ENCODE measurements at regions not wholly inside any gene's neighbourhood (a gene's known extent, or its start where the extent isn't known, plus 50 kb on each side); places are given as distances from the start of the nearest gene placed in this dataset.
"Not testable (repeated sequence)": the region's sequence is repeated elsewhere in the genome, so short reads cannot be mapped to it uniquely, and the experiment has no call there.

DNA sequence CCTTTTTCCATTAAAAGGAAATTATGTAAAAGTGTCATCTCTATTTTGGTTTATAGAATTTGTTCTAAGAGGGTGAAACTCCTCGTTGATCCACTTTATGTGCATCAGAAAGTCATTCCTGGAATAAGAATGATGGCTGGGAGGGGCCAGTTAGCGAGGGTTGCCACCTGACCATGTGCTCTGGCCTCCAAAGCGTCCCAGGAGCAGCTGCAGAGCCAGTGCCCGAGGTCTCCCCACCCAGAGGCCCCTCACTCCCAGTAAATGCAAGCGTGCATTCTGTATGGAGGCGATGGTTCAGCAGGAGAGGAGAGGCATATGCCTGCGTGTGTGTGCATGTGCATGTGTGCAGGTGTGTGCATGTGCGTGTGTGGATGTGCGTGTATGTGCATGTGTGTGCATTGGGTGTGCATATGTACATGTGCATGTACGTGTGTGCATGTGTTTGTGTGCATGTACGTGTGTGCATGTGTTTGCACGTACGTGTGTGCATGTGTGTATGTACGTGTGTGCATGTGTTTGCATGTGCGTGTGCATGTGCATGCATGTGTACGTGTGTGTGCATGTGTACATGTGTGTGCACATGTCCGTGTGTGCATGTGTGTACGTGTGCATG is 345.8 kb downstream of the TEX29 start:
- ChIA-PET POLR2A (interaction anchor here (0.7 kb wide), 1 partner anchor 1438 kb away, joined by 4 read pairs; no protein-coding TSS in a partner anchor), CTCF (ENCODE audit: unreplicated experiment) (no interaction called here)
- Histone ChIP-seq H3K9me3 (ENCODE audit: low read length) (no peaks in the 10 kb centered on the region), H3K27ac (ENCODE audit: low read depth, low read length, poor library complexity, severe bottlenecking) (no peak overlapping the region), H3K36me3 (ENCODE audit: insufficient read depth, low read length) (no peaks in the 10 kb centered on the region), H3K4me1 (ENCODE audit: insufficient read depth, low read length, poor library complexity, severe bottlenecking) (no peaks in the 10 kb centered on the region), H3K79me2 (ENCODE audit: insufficient read depth, low read depth, low read length) (no peaks in the 10 kb centered on the region), H3K9me2 (ENCODE audit: insufficient read depth, low read length) (no peaks in the 10 kb centered on the region), H3K4me2 (ENCODE audit: low read length) (no peak overlapping the region), H2AFZ (ENCODE audit: low read length) (no peak overlapping the region), H4K20me1 (ENCODE audit: insufficient read depth, low read length) (no peaks in the 10 kb centered on the region), H3K4me3 (ENCODE audit: low read depth, low read length, poor library complexity, severe bottlenecking) (no peak overlapping the region)
- no peak for TF ChIP-seq EZH2phosphoT487 (IDR thresholded peaks at IDR 0.05; ENCODE audit: borderline replicate concordance, low read depth, low read length)
- TF ChIP-seq, protein P1, sequence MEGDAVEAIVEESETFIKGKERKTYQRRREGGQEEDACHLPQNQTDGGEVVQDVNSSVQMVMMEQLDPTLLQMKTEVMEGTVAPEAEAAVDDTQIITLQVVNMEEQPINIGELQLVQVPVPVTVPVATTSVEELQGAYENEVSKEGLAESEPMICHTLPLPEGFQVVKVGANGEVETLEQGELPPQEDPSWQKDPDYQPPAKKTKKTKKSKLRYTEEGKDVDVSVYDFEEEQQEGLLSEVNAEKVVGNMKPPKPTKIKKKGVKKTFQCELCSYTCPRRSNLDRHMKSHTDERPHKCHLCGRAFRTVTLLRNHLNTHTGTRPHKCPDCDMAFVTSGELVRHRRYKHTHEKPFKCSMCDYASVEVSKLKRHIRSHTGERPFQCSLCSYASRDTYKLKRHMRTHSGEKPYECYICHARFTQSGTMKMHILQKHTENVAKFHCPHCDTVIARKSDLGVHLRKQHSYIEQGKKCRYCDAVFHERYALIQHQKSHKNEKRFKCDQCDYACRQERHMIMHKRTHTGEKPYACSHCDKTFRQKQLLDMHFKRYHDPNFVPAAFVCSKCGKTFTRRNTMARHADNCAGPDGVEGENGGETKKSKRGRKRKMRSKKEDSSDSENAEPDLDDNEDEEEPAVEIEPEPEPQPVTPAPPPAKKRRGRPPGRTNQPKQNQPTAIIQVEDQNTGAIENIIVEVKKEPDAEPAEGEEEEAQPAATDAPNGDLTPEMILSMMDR (conservative IDR thresholded peaks at IDR 0.05; ENCODE audit: low read length): no peak
- DNase-seq (ENCODE audit: low spot score): no peak
- intact Hi-C loops (cut with micrococcal nuclease; ENCODE audit: unreplicated experiment): no loop called here
- no TSS peak for BruUV-seq (replicated peaks)

- intact Hi-C loops (cut with micrococcal nuclease; ENCODE audit: unreplicated experiment): no loop called here
- POLR2A ChIA-PET: no interaction called here
- DNase-seq (ENCODE audit: low spot score): no peak
- BruUV-seq (replicated peaks): no TSS peak
- Histone ChIP-seq H3K4me3 (ENCODE audit: low read depth, low read length, poor library complexity, severe bottlenecking) (no peak overlapping the region), H4K20me1 (ENCODE audit: insufficient read depth, low read length) (no peaks in the 10 kb centered on the region), H3K9me3 (ENCODE audit: low read length) (no peaks in the 10 kb centered on the region), H3K4me1 (ENCODE audit: insufficient read depth, low read length, poor library complexity, severe bottlenecking) (no peaks in the 10 kb centered on the region), H2AFZ (ENCODE audit: low read length) (no peak overlapping the region), H3K9me2 (ENCODE audit: insufficient read depth, low read length) (no peaks in the 10 kb centered on the region), H3K36me3 (ENCODE audit: insufficient read depth, low read length) (no peaks in the 10 kb centered on the region), H3K79me2 (ENCODE audit: insufficient read depth, low read depth, low read length) (no peaks in the 10 kb centered on the region), H3K4me2 (ENCODE audit: low read length) (no peak overlapping the region), H3K27ac (ENCODE audit: low read depth, low read length, poor library complexity, severe bottlenecking) (no peak overlapping the region)
- TF ChIP-seq, protein P1 (conservative IDR thresholded peaks at IDR 0.05; ENCODE audit: low read length): no peak
- TF ChIP-seq EZH2phosphoT487 (IDR thresholded peaks at IDR 0.05; ENCODE audit: borderline replicate concordance, low read depth, low read length): no peak
- CTCF ChIA-PET (ENCODE audit: unreplicated experiment): no interaction called here
Measured at GRCh38 chr13:111667757-111668156, 347.3 kb downstream of the TEX29 start.

GRCh38 chr13:111668451-111668850 is 348.0 kb downstream of the TEX29 start:
- BruUV-seq (replicated peaks): no TSS peak
- Histone ChIP-seq H4K20me1 (ENCODE audit: insufficient read depth, low read length) (no peaks in the 10 kb centered on the region), H3K9me3 (ENCODE audit: low read length) (no peaks in the 10 kb centered on the region), H3K36me3 (ENCODE audit: insufficient read depth, low read length) (no peaks in the 10 kb centered on the region), H3K4me2 (ENCODE audit: low read length) (no peak overlapping the region), H3K79me2 (ENCODE audit: insufficient read depth, low read depth, low read length) (no peaks in the 10 kb centered on the region), H3K27ac (ENCODE audit: low read depth, low read length, poor library complexity, severe bottlenecking) (no peak overlapping the region), H2AFZ (ENCODE audit: low read length) (no peak overlapping the region), H3K4me1 (ENCODE audit: insufficient read depth, low read length, poor library complexity, severe bottlenecking) (no peaks in the 10 kb centered on the region), H3K4me3 (ENCODE audit: low read depth, low read length, poor library complexity, severe bottlenecking) (no peak overlapping the region), H3K9me2 (ENCODE audit: insufficient read depth, low read length) (no peaks in the 10 kb centered on the region)
- DNase-seq (ENCODE audit: low spot score): no peak
- POLR2A ChIA-PET: no interaction called here
- TF ChIP-seq, protein P1 (conservative IDR thresholded peaks at IDR 0.05; ENCODE audit: low read length): no peak
- no peak for TF ChIP-seq EZH2phosphoT487 (IDR thresholded peaks at IDR 0.05; ENCODE audit: borderline replicate concordance, low read depth, low read length)
- CTCF ChIA-PET (ENCODE audit: unreplicated experiment): no interaction called here
- intact Hi-C loops (cut with micrococcal nuclease; ENCODE audit: unreplicated experiment): no loop called here

DNA sequence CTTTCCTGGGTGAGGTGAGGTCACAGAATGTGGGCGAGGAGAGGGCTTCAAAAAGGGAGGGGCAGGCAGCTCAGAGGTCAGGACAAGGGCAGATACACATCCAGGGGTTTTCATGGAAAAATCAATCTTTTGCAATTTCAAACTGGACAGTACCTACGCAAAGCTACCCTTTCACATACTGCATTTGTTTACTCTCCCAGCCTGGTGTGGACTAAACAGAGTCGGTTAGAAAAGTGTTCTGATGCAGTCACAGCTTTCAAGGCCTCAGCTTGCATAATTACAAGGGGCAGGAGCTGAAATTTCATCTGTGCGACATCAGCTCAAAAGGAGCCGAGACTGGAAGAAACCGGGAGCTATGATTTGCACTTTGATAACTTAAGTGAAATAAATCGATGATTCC is 351.8 kb downstream of the TEX29 start:
- H4K20me1 ChIP-seq (ENCODE audit: insufficient read depth, low read length); H3K4me3 ChIP-seq (ENCODE audit: low read depth, low read length, poor library complexity, severe bottlenecking); H3K27ac ChIP-seq (ENCODE audit: low read depth, low read length, poor library complexity, severe bottlenecking); H3K9me3 ChIP-seq (ENCODE audit: low read length); H3K4me1 ChIP-seq (ENCODE audit: insufficient read depth, low read length, poor library complexity, severe bottlenecking); H3K4me2 ChIP-seq (ENCODE audit: low read length); H3K9me2 ChIP-seq (ENCODE audit: insufficient read depth, low read length); BruUV-seq (replicated peaks); CTCF ChIA-PET (ENCODE audit: unreplicated experiment); H3K79me2 ChIP-seq (ENCODE audit: insufficient read depth, low read depth, low read length); DNase-seq (ENCODE audit: low spot score); intact Hi-C loops (cut with micrococcal nuclease; ENCODE audit: unreplicated experiment); H2AFZ ChIP-seq (ENCODE audit: low read length); H3K36me3 ChIP-seq (ENCODE audit: insufficient read depth, low read length); POLR2A ChIA-PET: not testable (repeated sequence)
